K562 (cell line): ENCODE measurements at regions not wholly inside any gene's neighbourhood (a gene's known extent, or its start where the extent isn't known, plus 50 kb on each side); places are given as distances from the start of the nearest gene placed in this dataset.

Experiments used
- CHD2 ChIP-seq: IDR thresholded peaks from 2 replicates; pipeline ENCODE4 v1.6.1; 2011; ENCODE audit warnings: low read depth, low read length
- KLF16 ChIP-seq: IDR thresholded peaks from 2 replicates; pipeline ENCODE4 v1.6.1; 2016; ENCODE audit warnings: antibody characterized with exemption
- POLR2AphosphoS5 ChIP-seq: IDR thresholded peaks from 2 replicates; pipeline ENCODE4 v1.6.1; 2011; ENCODE audit warnings: mild to moderate bottlenecking, low read depth, low read length, moderate library complexity; ENCODE audit not compliant: control insufficient read depth, insufficient read depth
- REST ChIP-seq, 2 experiments: fragments of 450-650 bp; formaldehyde crosslinking in 1 of 2; IDR thresholded peaks; 2 replicates each; pipeline versions ENCODE4 v1.4.0 to v1.6.1; 2014 to 2020; ENCODE audit warnings: mild to moderate bottlenecking in 2 of 2, borderline replicate concordance in 1 of 2, low read depth in 1 of 2

- TF ChIP-seq CHD2 (no peak), REST (IDR thresholded peaks at IDR 0.05; ENCODE audit: borderline replicate concordance) (no peak), REST (CRISPR knock-in tag; IDR thresholded peaks at IDR 0.05; ENCODE audit: low read depth) (no peak), KLF16 (no peak), POLR2AphosphoS5 (no peak)
Measured at GRCh38 chr6:160871320-160871719, 120.2 kb upstream of the MAP3K4 start.
